ENCODE measurements at regions not wholly inside any gene's neighbourhood (a gene's known extent, or its start where the extent isn't known, plus 50 kb on each side); places are given as distances from the start of the nearest gene placed in this dataset.
"Not testable (repeated sequence)": the region's sequence is repeated elsewhere in the genome, so short reads cannot be mapped to it uniquely, and the experiment has no call there.

DNA sequence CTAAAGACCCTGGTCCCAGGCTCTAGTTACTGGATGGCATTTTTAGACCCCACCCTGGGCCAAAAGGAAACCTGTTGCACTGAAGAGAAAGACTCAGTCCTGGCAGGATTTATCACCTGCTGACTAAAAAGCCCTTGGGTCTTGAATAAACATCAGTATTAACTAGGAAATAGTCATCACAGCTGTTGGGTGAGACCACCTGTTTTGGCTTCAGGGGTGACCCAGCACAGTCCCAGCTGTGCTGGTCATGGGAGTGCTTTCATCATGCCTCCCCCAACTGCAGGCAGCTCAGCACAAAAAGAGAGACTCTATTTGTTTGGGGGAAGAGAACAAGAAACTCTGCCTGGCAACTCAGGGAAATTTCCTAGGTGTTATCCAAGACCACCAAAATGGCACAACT is 903.2 kb downstream of the C4orf33 start:
- H3K27ac Mint-ChIP-seq (ENCODE audit: unreplicated experiment), result no peak overlapping the region
- TF ChIP-seq, protein P1, sequence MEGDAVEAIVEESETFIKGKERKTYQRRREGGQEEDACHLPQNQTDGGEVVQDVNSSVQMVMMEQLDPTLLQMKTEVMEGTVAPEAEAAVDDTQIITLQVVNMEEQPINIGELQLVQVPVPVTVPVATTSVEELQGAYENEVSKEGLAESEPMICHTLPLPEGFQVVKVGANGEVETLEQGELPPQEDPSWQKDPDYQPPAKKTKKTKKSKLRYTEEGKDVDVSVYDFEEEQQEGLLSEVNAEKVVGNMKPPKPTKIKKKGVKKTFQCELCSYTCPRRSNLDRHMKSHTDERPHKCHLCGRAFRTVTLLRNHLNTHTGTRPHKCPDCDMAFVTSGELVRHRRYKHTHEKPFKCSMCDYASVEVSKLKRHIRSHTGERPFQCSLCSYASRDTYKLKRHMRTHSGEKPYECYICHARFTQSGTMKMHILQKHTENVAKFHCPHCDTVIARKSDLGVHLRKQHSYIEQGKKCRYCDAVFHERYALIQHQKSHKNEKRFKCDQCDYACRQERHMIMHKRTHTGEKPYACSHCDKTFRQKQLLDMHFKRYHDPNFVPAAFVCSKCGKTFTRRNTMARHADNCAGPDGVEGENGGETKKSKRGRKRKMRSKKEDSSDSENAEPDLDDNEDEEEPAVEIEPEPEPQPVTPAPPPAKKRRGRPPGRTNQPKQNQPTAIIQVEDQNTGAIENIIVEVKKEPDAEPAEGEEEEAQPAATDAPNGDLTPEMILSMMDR (IDR thresholded peaks at IDR 0.05; ENCODE audit: insufficient read depth in 1 of 2, low read depth in 1 of 2, low read length in 1 of 2, severe bottlenecking in 1 of 2, unreplicated experiment in 1 of 2), result no peak
- Histone ChIP-seq H3K4me1 (no peaks in the 10 kb centered on the region), H3K9me3 (no peaks in the 10 kb centered on the region), H3K36me3 (ENCODE audit: control insufficient read depth, insufficient read depth, low read length) (no peaks in the 10 kb centered on the region), H3K27me3 (replicated peaks; ENCODE audit: control insufficient read depth, insufficient read depth, low read length) (no peaks in the 10 kb centered on the region), H3K4me3 (ENCODE audit: low read depth, low read length) (no peak overlapping the region)
- no peak overlapping the region for H3K4me3 Mint-ChIP-seq (ENCODE audit: unreplicated experiment)
- intact Hi-C loops (cut with micrococcal nuclease; ENCODE audit: unreplicated experiment), result no loop called here
- peaks cover 3% of the 10 kb centered on the region for H3K27me3 Mint-ChIP-seq (ENCODE audit: insufficient read depth, unreplicated experiment)
- no TSS peak for BruUV-seq (replicated peaks)
- no peak for DNase-seq
- H3K9me3 Mint-ChIP-seq (ENCODE audit: unreplicated experiment), result no peaks in the 10 kb centered on the region
- H3K36me3 Mint-ChIP-seq (ENCODE audit: insufficient read depth, unreplicated experiment), result no peaks in the 10 kb centered on the region
- ChIA-PET CTCF (no interaction called here), POLR2A (no interaction called here)
- no peaks in the 10 kb centered on the region for H3K4me1 Mint-ChIP-seq (ENCODE audit: low read depth, unreplicated experiment)

DNA sequence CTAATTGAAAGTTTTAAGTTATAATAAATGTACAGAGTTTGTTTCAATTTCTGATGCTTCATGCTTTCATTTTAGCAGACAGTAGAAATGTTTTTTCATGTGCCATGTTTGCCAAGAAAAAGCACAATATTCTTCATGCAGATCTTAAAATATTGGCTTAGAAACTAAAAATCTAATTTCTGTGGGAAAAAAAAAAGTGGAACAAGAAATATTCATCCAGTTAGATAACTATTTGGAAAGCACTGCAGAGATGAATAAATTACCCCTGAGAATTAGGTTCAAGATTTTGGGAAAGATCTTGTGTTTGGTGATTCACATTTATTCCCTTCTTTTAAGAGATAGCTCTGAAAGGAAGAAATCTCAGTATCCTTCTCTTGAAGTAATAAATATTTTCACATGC is 912.5 kb downstream of the C4orf33 start:
- H3K36me3 ChIP-seq (ENCODE audit: control insufficient read depth, insufficient read depth, low read length), result no peaks in the 10 kb centered on the region
- ChIA-PET CTCF (no interaction called here), POLR2A (no interaction called here)
- TF ChIP-seq, protein P1 (IDR thresholded peaks at IDR 0.05; ENCODE audit: insufficient read depth in 1 of 2, low read depth in 1 of 2, low read length in 1 of 2, severe bottlenecking in 1 of 2, unreplicated experiment in 1 of 2), result no peak
- Mint-ChIP-seq H3K4me1 (ENCODE audit: low read depth, unreplicated experiment) (no peaks in the 10 kb centered on the region), H3K27ac (ENCODE audit: unreplicated experiment) (no peak overlapping the region), H3K36me3 (ENCODE audit: insufficient read depth, unreplicated experiment) (no peaks in the 10 kb centered on the region), H3K4me3 (ENCODE audit: unreplicated experiment) (no peak overlapping the region), H3K9me3 (ENCODE audit: unreplicated experiment) (no peaks in the 10 kb centered on the region), H3K27me3 (ENCODE audit: insufficient read depth, unreplicated experiment) (no peaks in the 10 kb centered on the region)
- intact Hi-C loops (cut with micrococcal nuclease; ENCODE audit: unreplicated experiment), result no loop called here
- H3K27me3 ChIP-seq (replicated peaks; ENCODE audit: control insufficient read depth, insufficient read depth, low read length), result no peaks in the 10 kb centered on the region
- no peaks in the 10 kb centered on the region for H3K9me3 ChIP-seq
- H3K4me3 ChIP-seq (ENCODE audit: low read depth, low read length), result no peak overlapping the region
- DNase-seq, result no peak
- no peaks in the 10 kb centered on the region for H3K4me1 ChIP-seq
- no TSS peak for BruUV-seq (replicated peaks)

DNA sequence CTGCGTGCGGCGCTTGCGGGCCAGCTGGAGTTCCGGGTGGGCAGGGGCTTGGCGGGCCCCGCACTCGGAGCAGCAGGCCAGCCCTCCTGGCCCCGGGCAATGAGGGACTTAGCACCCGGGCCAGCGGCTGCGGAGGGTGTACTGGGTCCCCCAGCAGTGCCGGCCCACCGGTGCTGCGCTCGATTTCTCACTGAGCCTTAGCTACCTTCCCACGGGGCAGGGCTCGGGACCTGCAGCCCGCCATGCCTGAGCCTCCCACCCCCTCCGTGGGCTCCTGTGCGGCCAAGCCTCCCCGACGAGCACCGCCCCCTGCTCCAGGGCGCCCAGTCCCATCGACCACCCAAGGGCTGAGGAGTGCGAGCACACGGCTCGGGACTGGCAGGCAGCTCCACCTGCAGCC is 916.9 kb downstream of the C4orf33 start:
- H3K27ac Mint-ChIP-seq (ENCODE audit: unreplicated experiment); POLR2A ChIA-PET; DNase-seq; H3K36me3 Mint-ChIP-seq (ENCODE audit: insufficient read depth, unreplicated experiment); H3K4me3 ChIP-seq (ENCODE audit: low read depth, low read length); H3K9me3 Mint-ChIP-seq (ENCODE audit: unreplicated experiment); H3K4me1 ChIP-seq; H3K36me3 ChIP-seq (ENCODE audit: control insufficient read depth, insufficient read depth, low read length); CTCF ChIA-PET; H3K4me1 Mint-ChIP-seq (ENCODE audit: low read depth, unreplicated experiment); H3K27me3 Mint-ChIP-seq (ENCODE audit: insufficient read depth, unreplicated experiment); H3K4me3 Mint-ChIP-seq (ENCODE audit: unreplicated experiment); BruUV-seq (replicated peaks); H3K27me3 ChIP-seq (replicated peaks; ENCODE audit: control insufficient read depth, insufficient read depth, low read length); intact Hi-C loops (cut with micrococcal nuclease; ENCODE audit: unreplicated experiment); H3K9me3 ChIP-seq: not testable (repeated sequence)

DNA sequence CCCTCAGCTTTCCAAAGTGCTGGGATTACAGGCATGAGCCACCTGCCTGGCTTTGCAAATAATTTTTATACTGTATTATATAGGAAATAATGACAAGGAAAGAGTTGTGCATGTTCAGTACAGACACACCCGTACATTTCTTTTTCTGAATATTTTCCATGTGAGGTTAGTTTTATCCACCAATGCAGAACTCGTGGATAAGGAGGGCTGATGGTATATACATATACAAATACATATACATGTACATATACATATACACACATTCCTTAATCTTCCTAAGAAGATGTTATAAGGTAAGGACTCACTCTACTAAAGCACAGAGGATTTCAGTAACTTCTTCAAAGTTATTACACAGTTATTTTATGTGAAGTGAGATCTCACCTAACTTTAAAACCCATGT is 925.8 kb downstream of the C4orf33 start:
- H3K4me3 Mint-ChIP-seq (ENCODE audit: unreplicated experiment), result no peak overlapping the region
- H3K9me3 ChIP-seq, result no peaks in the 10 kb centered on the region
- ChIA-PET CTCF (no interaction called here), POLR2A (no interaction called here)
- no TSS peak for BruUV-seq (replicated peaks)
- intact Hi-C loops (cut with micrococcal nuclease; ENCODE audit: unreplicated experiment), result no loop called here
- H3K36me3 Mint-ChIP-seq (ENCODE audit: insufficient read depth, unreplicated experiment), result no peaks in the 10 kb centered on the region
- H3K27me3 Mint-ChIP-seq (ENCODE audit: insufficient read depth, unreplicated experiment), result no peaks in the 10 kb centered on the region
- no peaks in the 10 kb centered on the region for H3K9me3 Mint-ChIP-seq (ENCODE audit: unreplicated experiment)
- no peak overlapping the region for H3K27ac Mint-ChIP-seq (ENCODE audit: unreplicated experiment)
- H3K4me1 Mint-ChIP-seq (ENCODE audit: low read depth, unreplicated experiment), result no peaks in the 10 kb centered on the region
- H3K27me3 ChIP-seq (replicated peaks; ENCODE audit: control insufficient read depth, insufficient read depth, low read length), result no peaks in the 10 kb centered on the region
- H3K36me3 ChIP-seq (ENCODE audit: control insufficient read depth, insufficient read depth, low read length), result no peaks in the 10 kb centered on the region
- no peak overlapping the region for H3K4me3 ChIP-seq (ENCODE audit: low read depth, low read length)
- no peaks in the 10 kb centered on the region for H3K4me1 ChIP-seq
- TF ChIP-seq, protein P1 (IDR thresholded peaks at IDR 0.05; ENCODE audit: insufficient read depth in 1 of 2, low read depth in 1 of 2, low read length in 1 of 2, severe bottlenecking in 1 of 2, unreplicated experiment in 1 of 2), result no peak
- DNase-seq, result no peak

Data from Caco-2 (cell line).